HG03442 (cell line): ENCODE measurements at regions not wholly inside any gene's neighbourhood (a gene's known extent, or its start where the extent isn't known, plus 50 kb on each side); places are given as distances from the start of the nearest gene placed in this dataset.
"Not testable (repeated sequence)": the region's sequence is repeated elsewhere in the genome, so short reads cannot be mapped to it uniquely, and the experiment has no call there.

Experiments
- ATAC-seq: cut with Tn5 transposase; IDR thresholded peaks from one replicate; pipeline ENCODE4 v1.9.1; 2021; ENCODE audit warnings: mild to moderate bottlenecking, moderate library complexity; ENCODE audit not compliant: unreplicated experiment

DNA sequence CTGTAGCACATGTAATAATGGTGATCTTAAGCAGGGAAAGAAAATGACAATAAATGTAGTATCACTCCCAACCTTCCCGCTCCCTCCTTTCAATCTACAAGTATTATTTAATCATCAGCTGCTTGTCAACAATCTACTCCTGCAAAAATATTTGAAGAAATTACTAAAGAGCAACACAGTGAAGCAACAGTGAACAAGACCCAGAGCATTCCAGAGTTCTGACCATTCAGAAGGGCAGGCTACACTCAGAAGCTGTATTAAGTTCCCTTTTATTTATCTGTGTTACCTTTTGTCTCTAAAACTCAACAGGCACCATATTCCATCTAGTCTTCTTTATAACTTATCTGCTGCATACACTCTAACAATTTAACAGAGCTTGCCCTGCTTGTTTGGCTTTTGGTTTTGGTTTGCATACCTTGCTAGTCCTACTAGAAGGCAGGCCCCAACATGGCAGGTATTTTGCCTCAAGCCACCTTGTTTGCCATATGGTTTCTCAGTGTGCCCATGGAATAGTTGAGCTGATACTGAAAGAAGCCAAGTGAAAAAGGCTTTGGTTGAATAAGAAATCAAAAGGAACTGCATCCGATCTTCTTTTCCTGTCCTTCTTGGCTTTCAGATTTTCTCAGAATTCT lies 253.9 kb downstream of the CEMIP2 start:
- no peak for ATAC-seq

DNA sequence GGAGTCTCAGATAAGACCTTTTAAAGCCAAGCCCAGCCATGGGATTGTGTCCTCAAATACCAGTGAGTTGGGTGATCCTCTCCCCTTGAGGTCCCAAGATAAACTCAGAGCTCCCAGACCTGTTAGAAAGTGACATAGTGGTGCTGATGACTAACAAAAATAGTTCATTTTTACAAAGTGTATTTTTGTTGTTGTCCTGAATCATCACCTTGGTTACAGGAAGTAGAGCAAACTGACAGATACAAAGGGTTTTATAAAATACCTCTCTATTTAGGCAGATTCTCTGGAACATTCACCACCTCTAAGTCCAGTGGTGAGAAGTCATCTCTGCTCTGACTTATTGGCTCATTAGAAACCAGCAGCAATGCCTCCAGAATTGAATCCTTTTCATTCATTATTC lies 259.3 kb downstream of the CEMIP2 start:
- no peak for ATAC-seq

DNA sequence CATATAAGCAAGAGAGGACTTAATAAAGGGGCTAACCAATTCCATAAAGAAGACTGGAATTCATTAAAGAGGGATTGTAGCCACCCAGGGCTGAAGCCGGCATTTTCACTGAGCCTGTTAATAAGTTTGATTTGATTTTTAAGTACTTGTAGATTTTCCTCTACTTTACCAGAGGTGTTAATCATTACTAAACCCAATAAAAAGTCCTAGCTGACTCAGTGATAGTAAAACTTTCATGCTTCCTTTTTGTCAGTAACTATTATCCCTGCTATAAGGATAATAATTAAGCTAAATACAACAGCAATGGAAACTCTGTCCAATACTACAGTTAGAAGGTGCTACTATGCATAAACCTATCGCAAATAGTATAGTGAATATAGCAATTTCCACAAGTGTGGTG lies 260.2 kb downstream of the CEMIP2 start:
- not testable (repeated sequence) for ATAC-seq

DNA sequence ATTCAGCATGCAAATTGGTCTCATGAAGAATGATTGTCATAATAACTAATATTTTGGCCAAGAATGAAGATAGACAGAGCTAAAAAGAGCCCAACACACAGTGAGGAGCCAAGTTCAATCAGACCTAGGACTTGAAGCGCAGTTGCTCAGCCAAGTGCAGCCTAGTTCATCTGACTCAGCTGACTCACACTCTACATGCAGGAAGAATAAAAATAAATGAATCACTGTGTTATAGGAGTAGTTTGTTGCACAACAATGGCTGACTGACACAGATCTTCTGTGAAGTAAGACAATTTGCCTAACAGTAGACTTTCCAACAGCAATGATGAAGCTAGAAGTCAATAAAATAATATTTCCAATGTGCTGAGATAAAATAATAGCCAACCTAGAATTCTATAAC lies 261.5 kb downstream of the CEMIP2 start:
- no peak for ATAC-seq

DNA sequence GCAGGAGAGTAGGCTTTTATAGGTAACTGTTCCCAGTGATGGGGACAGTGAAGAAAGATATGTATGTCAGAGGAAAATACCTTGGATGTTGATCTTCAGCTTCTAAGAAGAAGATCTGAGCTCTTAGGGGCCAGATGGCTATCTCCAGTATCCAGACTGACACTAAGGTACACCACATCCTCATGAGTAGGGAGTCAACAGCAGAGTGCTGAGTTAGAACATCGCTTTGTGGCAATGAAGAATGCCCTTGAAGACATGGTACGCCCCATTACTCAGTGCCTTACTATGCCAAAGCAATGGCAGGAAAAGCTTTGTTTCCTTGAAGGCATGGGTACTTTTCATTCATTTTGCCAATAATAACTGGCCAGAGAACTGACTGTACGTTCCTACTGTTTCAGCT lies 263.7 kb downstream of the CEMIP2 start:
- ATAC-seq: no peak

DNA sequence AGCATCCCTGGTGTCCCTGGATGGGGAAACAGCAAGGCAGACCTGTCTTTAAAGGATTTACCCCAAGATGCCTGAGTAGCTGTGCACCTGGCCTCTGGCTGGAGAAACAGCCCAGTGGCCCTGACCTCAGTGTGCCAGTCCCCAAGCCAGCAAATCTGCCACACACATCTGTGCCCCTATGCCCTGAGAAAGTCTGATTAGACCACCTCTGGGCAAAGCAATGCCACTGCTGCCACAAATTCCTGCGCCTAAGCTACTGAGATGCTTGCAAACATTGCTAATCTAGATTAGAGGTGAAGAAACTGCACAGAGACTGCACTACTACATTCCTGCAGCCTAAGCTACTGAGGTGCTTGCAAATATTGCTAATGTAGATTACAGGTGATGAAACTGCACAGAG lies 269.6 kb downstream of the CEMIP2 start:
- no peak for ATAC-seq

DNA sequence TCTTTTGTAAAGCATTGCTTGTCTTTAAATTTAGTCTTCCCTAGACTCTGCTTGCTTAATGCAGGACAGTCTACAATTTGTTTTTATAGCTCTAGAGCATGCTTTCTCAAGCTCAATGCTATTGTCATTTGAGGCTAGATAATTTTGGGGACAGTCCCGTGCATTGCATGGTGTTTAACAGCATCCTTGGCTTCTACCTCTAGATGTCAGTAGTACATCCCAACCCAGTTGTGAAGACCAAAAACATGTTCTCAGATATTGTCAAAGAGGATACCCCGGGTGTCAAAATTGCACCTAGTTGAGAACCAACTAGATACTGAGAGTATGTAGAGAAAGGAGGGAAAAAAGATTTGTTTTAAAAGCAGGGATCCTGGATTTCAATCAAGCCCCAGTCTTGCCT lies 277.5 kb downstream of the CEMIP2 start:
- ATAC-seq: peak; percentile 63

DNA sequence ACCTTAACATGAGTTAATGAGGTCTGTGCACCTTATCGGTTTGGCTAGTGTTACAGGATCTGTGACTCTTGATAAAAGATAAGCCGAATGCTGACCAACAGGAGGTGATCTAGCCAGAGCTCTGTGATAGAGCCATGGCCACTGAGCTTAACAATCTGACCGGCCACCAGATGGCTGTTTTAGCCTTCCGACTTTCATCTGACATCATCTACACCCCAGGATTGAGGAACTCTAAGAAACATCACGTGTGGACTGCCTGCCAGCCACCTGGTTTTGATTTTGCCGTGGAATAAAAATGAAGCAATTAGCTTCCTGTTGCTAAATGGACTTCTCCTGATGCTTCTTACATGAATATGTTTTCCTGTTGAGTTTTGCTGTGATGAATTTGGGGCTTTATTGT lies 281.3 kb downstream of the CEMIP2 start:
- ATAC-seq: no peak

DNA sequence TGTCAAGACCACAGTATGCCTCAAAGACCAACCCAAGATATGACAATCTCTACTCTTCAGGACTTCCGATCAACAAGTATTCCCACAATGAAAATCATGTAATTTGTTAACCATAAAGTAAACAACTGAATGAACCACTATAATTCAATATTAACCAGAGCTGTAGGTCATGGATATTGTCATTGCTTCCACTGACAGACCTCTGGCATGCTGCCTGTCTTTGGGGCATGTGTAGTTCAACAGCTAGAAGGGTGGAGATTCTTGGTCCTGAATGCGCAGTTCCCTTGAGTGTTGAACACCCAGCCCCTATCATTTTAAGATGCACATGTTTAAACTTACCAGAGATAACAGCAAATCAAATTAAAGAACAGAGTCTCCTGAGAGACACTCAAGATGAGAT lies 283.0 kb downstream of the CEMIP2 start:
- ATAC-seq: no peak

DNA sequence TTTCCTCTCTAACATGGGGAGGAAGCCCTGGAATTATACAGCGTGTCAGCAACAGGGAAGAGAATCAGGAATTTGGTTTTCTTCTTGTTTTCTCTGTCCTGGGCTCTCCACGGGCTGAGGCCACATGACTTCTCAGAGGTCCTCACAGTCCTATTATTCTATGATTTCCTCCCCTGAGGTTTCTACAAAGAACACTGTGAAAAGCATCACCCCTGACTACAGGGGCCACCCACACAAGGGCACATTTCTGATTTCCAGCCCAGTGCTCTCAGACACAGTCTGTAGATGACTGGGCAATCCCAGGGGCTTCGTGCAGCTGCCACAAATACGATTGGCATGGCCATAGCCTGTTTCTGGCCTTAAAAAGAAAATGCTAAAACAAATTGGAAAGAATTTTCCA lies 284.9 kb downstream of the CEMIP2 start:
- peak; percentile 57 for ATAC-seq

DNA sequence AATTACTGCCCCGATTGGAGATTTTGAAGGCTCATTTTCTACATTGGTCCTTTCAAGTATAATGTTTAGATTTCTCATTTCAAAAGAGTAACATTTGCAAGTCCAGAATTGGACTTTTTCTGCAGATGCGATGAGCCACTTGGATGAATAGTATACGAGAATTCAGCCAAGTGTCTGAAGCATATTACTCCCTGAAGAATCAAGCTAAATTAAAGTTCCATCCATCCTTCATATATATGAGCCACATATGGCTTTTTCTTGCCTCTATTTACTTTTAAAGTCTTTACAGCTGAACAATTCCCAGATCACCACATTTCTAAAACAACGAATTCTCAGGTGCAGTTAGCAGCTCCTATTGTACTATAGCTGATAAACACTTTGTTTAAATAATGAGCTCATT lies 288.7 kb downstream of the CEMIP2 start:
- ATAC-seq: no peak

DNA sequence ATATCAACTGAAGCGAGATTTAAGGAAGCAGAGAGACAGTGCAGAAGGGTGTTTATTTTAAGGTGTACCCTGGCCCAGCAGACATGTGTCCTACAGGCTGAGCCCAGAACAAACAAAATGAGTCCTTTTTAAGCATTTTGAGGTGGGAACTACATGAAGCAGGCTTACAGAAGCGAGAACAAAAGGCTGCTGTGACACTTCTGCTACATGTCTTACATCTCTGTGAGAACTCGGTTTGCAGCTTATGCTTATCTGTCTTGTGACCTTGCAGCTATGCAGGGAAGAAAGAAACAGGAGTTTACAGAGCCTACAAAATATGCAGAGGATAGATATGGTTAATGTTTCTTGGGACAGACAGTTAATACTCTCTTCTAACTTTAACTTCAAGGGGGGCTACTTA lies 295.9 kb downstream of the CEMIP2 start:
- ATAC-seq: no peak

DNA sequence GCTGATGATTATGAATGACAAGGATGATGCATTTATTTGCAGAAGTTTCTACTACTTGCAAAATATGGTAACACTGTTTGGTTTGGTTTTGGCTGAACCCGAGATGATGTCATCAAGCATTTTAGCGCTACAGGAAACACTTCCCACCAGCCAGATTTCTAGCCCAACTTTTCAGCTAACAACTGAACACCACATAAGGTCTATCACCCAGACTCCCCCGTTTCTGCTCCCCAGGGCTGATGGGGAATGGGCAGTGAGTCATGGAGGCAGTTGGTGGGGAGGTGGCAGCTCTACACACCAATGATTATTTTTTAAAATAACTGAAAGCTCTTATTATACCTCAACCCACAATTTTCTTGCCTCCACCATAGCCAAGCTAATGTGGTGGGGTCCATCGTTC lies 302.9 kb downstream of the CEMIP2 start:
- ATAC-seq: no peak

DNA sequence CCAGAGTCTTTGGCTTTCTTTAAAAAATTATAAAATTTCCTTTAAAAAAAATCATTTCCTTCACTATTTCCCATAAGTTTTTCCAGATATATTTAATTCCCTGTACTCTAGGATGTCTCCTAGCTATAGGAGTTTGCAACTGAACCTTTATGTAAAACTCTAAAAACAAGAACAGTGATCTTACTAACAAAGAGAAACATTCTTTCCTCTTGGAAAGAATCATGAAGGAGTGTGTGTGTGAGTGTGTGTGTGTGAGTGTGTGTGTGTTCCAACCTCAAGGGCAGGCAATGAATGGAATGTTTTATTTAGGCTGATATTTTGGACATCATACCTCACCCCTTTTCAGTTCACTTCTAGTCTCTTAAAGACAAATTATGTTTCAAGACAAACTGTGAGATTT lies 309.2 kb downstream of the CEMIP2 start:
- no peak for ATAC-seq

DNA sequence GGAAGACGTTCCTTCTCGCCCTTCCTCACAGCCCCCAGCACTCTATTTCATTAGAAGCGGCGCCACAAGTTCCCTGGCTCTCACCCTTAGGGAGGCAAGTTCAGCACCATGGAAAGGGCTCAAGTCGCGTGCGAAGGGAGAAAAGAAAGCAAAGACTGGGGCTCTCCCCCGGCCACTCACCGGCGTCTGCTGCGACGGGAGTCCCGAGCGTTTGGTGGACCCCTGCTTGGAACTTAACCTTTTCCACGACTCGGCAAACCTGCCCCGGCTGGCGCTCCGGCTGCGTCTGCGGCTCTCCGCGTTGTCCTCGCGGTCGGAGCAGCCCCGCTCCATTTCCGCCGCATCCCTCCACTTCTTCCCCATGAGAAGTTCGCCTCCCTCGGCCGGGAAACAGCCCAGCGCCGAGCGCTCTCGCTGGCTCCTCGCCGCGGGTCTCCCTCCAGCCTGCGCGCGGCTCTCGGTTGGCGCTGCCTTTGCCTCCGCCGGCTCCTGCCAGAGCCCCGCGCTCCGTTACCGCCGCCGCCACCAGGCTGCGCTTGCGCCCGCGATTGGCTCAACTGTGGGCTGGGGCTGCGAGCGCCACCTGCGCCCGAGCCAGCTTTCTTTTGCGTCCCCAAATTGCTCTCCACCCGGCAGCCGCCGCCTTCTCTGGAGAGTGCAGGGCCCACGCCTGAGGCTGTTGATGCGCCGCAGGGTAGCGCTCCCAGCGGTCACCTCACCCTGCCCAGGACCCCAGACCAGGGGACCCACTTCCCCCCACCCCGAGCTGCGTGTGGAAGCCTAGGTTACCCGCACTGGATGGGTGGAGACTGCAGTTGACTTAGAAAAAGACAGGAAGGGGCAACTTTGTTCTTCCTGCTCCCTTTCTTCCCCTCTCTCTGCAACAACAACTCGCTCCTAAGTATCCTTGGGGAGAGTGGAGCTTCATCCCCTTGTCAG lies 321.6 kb downstream of the CEMIP2 start:
- ATAC-seq: peak; percentile 89

DNA sequence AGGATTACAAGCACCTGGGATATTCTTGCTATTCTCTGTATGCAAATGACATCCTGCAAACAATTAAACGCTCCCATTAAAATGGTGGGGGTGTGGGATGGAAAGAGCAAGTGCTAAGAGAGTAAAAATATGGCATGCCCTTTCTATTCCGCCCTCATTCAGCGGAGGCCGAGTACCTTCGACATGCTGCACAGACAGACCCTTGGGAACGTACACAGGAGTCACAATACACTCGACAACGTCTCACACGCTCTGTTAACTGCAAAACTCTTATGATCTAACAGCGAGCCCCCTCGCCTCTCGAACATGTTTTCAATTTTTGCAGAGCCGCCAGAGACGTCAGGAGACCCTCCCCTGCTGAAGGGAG lies 322.2 kb downstream of the CEMIP2 start:
- no peak for ATAC-seq

DNA sequence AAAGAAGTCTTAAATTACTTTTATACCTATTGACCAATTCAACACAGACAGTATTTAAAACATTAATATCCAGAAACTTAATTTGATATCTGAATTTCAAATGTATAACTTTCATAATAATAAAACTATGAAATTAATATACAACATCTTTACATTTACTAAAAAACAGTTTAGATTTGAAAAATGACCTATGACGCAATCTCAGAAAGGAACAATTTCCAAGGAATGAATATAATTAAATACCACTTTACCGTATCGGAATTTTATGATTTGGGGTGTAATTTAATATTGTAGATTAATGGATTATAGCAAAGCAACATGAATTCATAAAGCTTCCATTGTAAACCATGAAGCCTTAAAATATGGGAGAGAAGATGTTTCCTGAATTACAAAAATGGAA lies 321.5 kb upstream of the TRPM3 start:
- no peak for ATAC-seq

DNA sequence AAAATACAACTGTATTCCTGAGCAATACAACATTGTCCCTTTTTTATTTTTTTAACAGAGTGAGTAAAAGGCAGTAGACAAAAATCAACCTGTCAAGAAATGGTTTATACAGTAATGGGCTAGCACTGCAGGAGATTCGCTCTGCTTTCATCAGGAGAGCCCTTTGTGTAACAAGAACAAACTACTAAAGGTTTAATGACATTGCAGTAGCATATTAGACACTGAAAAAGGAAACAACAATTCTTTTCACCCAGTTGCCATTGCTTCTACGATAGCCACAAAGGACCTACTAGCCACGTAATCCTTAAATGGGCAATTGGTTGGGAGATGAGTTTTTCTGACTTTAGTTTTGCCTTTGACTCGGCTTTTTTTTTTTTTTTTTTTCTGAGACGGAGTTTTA lies 319.8 kb upstream of the TRPM3 start:
- no peak for ATAC-seq

DNA sequence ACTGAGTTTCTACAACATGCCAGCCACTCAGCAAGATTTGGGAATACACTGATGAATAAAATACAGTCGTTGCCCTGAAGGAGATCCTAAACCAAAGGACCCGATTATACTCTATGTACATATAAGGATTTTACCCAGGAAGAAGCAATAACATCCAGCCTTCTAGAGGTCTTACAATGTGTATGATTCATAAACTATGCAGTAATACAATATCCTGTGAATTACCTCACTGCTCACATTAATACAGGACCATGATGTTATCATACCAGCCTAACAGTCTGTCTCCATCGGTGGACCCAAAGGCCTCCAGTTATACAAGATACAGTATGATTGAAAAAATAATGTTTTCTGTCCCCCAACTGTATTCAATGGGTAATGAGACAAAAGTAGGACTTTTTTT lies 310.5 kb upstream of the TRPM3 start:
- ATAC-seq: no peak

DNA sequence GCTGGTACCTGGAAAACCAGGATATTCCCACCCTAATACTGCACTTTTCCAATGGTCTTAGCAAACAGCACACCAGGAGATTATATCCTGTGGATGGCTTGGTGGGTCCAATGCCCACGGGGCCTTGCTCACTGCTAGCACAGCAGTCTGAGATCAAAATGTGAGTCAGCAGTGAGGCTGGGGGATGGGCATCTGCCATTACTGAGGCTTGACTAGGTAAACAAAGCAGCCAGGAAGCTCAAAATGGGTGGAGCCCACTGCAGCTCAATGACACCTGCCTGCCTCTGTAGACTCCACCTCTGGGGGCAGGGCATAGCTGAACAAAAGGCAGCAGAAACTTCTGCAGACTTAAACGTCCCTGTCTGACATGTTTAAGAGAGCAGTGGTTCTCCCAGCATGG lies 285.9 kb upstream of the TRPM3 start:
- not testable (repeated sequence) for ATAC-seq

DNA sequence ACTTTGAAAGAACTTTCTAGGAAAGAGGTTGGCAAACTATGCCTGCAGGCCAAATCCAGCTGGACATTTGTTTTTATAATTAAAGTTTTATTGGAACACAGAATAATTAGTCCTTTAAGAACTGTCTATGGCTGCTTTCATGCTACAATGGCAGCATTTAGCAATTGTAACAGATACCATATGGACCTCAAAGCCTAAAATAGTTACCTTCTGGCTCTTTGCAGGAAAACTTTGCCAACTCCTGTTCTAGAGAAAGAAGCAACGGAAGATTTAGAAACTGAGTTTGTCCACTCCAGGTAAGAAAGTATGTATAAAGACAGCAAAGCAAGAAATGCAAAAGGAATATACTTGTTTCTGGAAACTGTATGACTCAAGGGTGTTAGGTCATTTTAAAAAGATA lies 281.7 kb upstream of the TRPM3 start:
- ATAC-seq: no peak

DNA sequence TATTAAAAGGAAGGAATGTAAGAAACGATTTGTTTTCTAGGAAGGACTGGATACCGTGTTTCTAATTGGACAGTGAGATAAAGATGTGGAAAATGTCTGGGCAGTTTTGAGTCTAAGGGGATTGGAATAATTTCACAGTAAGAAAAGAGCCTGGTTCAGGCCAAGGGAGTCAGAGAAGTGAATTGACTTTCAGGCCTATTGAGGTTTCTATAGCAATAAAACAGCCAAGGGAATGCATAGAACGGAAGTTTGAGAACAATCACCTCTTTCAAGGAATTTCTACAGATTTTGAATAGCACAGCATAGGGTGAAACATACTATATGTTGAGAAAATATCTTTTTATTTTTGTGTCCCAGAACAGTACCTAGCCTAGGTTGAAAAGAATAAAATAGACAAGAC lies 271.6 kb upstream of the TRPM3 start:
- no peak for ATAC-seq

DNA sequence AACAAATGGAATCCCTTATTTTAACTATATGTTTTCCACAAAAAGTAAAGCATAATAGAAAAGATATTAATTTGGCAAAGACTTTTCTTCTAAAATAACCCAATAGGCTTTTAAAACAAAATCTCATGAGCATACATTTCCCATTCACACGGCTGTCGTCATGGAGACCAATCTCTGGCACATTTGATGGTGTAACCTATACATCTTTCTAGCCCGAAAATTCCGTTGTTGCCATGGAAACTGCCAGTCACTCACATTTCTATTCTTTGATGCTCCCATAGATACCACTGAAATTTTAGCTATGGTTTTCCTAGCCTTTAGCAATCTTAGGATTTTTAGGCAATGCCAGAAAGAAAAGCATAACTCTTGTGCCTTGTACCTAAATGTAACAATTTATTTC lies 262.9 kb upstream of the TRPM3 start:
- no peak for ATAC-seq
